HL-60 (cell line): ENCODE measurements at regions not wholly inside any gene's neighbourhood (a gene's known extent, or its start where the extent isn't known, plus 50 kb on each side); places are given as distances from the start of the nearest gene placed in this dataset.

Experiments used
- DNase-seq, 2 experiments: peaks; one replicate each; pipeline ENCODE4 v3.0.0-alpha.2; 2010 to 2020; ENCODE audit warnings: low read depth in 1 of 2, low spot score in 1 of 2
- H3K27ac ChIP-seq: fragments of 250-450 bp; sonication (Bioruptor Pico); replicated peaks from 2 replicates; pipeline ENCODE4 v1.5.1; 2020; ENCODE audit warnings: mild to moderate bottlenecking, moderate library complexity
- H3K27me3 ChIP-seq: fragments of 250-450 bp; sonication (Bioruptor Pico); 2 replicates; pipeline ENCODE4 v1.5.1; 2021; ENCODE audit warnings: mild to moderate bottlenecking, moderate library complexity; ENCODE audit not compliant: insufficient read depth, poor library complexity, severe bottlenecking
- H3K4me3 ChIP-seq: replicated peaks from 2 replicates; pipeline ENCODE4 v1.5.1; 2011; ENCODE audit warnings: mild to moderate bottlenecking, control low read depth, low read length; ENCODE audit not compliant: insufficient read depth
- GABPA ChIP-seq: IDR thresholded peaks from 2 replicates; pipeline ENCODE4 v1.6.1; 2012; ENCODE audit warnings: low read depth
- POLR2AphosphoS5 ChIP-seq: IDR thresholded peaks from 2 replicates; pipeline ENCODE4 v1.6.1; 2012; ENCODE audit warnings: low read depth
- SPI1 ChIP-seq: IDR thresholded peaks from 2 replicates; pipeline ENCODE4 v1.6.1; 2012; ENCODE audit warnings: low read depth, mild to moderate bottlenecking, borderline replicate concordance
- TF ChIP-seq, protein P1 (sequence below): IDR thresholded peaks from one replicate; pipeline ENCODE4 v1.5.1; 2011; ENCODE audit warnings: low read length, control low read depth, inconsistent platforms; ENCODE audit not compliant: insufficient read depth
- TF ChIP-seq, protein P2 (sequence below): IDR thresholded peaks from 2 replicates; pipeline ENCODE4 v1.6.1; 2012; ENCODE audit warnings: low read depth; ENCODE audit not compliant: insufficient replicate concordance

DNA sequence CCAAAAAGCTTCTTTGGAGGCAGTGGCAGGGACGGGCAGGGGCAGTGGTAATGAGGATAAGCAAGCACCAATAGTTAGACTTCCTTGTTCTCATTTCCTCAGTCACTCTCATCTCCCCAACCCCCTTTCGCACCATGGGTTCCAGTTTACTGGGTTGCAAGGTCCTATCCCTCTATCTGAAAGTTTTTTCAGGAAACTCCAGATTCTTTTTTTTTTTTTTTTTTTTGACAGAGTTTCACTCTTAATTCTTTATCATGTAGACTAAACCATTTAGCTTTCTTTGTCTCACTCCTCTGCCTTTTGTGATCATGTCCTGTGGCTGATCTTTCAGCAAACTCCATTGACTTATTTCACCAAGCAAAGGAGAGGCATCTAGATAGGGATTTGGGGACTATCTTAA, 51.4 kb upstream of the GMDS start:
- Histone ChIP-seq H3K27ac (no peak overlapping the region), H3K4me3 (no peak overlapping the region), H3K27me3 (no peaks in the 10 kb centered on the region)
- no peak for DNase-seq
- no peak for TF ChIP-seq SPI1
- TF ChIP-seq, protein P1, sequence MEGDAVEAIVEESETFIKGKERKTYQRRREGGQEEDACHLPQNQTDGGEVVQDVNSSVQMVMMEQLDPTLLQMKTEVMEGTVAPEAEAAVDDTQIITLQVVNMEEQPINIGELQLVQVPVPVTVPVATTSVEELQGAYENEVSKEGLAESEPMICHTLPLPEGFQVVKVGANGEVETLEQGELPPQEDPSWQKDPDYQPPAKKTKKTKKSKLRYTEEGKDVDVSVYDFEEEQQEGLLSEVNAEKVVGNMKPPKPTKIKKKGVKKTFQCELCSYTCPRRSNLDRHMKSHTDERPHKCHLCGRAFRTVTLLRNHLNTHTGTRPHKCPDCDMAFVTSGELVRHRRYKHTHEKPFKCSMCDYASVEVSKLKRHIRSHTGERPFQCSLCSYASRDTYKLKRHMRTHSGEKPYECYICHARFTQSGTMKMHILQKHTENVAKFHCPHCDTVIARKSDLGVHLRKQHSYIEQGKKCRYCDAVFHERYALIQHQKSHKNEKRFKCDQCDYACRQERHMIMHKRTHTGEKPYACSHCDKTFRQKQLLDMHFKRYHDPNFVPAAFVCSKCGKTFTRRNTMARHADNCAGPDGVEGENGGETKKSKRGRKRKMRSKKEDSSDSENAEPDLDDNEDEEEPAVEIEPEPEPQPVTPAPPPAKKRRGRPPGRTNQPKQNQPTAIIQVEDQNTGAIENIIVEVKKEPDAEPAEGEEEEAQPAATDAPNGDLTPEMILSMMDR: no peak
- TF ChIP-seq GABPA: no peak
- TF ChIP-seq, protein P2, sequence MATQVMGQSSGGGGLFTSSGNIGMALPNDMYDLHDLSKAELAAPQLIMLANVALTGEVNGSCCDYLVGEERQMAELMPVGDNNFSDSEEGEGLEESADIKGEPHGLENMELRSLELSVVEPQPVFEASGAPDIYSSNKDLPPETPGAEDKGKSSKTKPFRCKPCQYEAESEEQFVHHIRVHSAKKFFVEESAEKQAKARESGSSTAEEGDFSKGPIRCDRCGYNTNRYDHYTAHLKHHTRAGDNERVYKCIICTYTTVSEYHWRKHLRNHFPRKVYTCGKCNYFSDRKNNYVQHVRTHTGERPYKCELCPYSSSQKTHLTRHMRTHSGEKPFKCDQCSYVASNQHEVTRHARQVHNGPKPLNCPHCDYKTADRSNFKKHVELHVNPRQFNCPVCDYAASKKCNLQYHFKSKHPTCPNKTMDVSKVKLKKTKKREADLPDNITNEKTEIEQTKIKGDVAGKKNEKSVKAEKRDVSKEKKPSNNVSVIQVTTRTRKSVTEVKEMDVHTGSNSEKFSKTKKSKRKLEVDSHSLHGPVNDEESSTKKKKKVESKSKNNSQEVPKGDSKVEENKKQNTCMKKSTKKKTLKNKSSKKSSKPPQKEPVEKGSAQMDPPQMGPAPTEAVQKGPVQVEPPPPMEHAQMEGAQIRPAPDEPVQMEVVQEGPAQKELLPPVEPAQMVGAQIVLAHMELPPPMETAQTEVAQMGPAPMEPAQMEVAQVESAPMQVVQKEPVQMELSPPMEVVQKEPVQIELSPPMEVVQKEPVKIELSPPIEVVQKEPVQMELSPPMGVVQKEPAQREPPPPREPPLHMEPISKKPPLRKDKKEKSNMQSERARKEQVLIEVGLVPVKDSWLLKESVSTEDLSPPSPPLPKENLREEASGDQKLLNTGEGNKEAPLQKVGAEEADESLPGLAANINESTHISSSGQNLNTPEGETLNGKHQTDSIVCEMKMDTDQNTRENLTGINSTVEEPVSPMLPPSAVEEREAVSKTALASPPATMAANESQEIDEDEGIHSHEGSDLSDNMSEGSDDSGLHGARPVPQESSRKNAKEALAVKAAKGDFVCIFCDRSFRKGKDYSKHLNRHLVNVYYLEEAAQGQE: no peak
- no peak for TF ChIP-seq POLR2AphosphoS5
